OCI-LY1 (cell line): ENCODE measurements at regions not wholly inside any gene's neighbourhood (a gene's known extent, or its start where the extent isn't known, plus 50 kb on each side); places are given as distances from the start of the nearest gene placed in this dataset.

Experiments
- EZH2 ChIP-seq: fragments of 200-600 bp; sonication (generic), shearing (Covaris generic); IDR thresholded peaks from 2 replicates; pipeline ENCODE4 v1.8.0; 2017; ENCODE audit warnings: borderline replicate concordance, mixed run types, mild to moderate bottlenecking, antibody characterized with exemption, low read length, moderate library complexity, mixed read lengths
- TF ChIP-seq, protein P1 (sequence below): fragments of 200-600 bp; sonication (generic), shearing (Covaris generic); IDR thresholded peaks from 2 replicates; pipeline ENCODE4 v1.5.1; 2017; ENCODE audit warnings: mild to moderate bottlenecking, antibody characterized with exemption, low read length, moderate library complexity, mixed read lengths

DNA sequence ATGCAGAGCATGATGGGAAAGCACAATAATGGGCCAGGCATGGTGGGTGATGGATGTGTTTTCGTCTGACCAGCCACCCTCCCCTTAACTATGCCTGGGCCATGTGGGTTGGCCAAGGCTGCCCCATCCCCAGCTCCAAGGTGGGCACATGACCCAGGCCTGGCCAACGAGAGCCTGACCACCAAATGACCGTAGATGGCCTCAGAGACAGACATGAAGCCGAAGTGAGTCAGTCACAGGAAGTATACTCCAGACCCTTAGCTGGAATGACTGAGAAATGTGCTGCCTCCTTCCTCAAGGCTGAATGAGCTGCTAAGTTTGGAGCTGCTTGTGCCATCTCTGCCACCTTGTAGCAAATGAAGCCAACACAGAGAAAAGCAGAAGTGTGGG is 233.6 kb downstream of the BCL11B start:
- TF ChIP-seq, protein P1, sequence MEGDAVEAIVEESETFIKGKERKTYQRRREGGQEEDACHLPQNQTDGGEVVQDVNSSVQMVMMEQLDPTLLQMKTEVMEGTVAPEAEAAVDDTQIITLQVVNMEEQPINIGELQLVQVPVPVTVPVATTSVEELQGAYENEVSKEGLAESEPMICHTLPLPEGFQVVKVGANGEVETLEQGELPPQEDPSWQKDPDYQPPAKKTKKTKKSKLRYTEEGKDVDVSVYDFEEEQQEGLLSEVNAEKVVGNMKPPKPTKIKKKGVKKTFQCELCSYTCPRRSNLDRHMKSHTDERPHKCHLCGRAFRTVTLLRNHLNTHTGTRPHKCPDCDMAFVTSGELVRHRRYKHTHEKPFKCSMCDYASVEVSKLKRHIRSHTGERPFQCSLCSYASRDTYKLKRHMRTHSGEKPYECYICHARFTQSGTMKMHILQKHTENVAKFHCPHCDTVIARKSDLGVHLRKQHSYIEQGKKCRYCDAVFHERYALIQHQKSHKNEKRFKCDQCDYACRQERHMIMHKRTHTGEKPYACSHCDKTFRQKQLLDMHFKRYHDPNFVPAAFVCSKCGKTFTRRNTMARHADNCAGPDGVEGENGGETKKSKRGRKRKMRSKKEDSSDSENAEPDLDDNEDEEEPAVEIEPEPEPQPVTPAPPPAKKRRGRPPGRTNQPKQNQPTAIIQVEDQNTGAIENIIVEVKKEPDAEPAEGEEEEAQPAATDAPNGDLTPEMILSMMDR: no peak
- no peak for TF ChIP-seq EZH2
